Right cardiac atrium (tissue), 5 donors: ENCODE measurements at regions not wholly inside any gene's neighbourhood (a gene's known extent, or its start where the extent isn't known, plus 50 kb on each side); places are given as distances from the start of the nearest gene placed in this dataset.

Experiments used
- ATAC-seq, 2 donors: fragments of 200-7000 bp; cut with Tn5 transposase; one replicate each; pipeline versions ENCODE4 v1.8.0 to v1.9.1; 2020; ENCODE audit warnings: moderate library complexity in 2 of 2, mild to moderate bottlenecking in 1 of 2
- DNase-seq, 3 donors: peaks; one replicate each; pipeline ENCODE4 v3.0.0-alpha.2; 2020
- H3K27ac ChIP-seq: one replicate; pipeline ENCODE4 v1.5.1; 2013; ENCODE audit warnings: mild to moderate bottlenecking, low read length, control low read depth, moderate library complexity
- H3K27me3 ChIP-seq: one replicate; pipeline ENCODE4 v1.6.1; 2013; ENCODE audit not compliant: control insufficient read depth, insufficient read depth
- H3K4me1 ChIP-seq: one replicate; pipeline ENCODE4 v1.6.1; 2013; ENCODE audit warnings: low read length; ENCODE audit not compliant: control insufficient read depth, insufficient read depth
- H3K4me3 ChIP-seq: one replicate; pipeline ENCODE4 v1.5.1; 2013; ENCODE audit warnings: low read length, control low read depth
- H3K9me3 ChIP-seq: one replicate; pipeline ENCODE4 v1.6.1; 2013; ENCODE audit warnings: low read length; ENCODE audit not compliant: control insufficient read depth
- WGBS: extraction: QIAGEN DNeasy Blood & Tissue Kit; methylation state at CpG from one replicate; pipeline ENCODE4 v1.1.7; 2013; 5-methylcytosine and 5-hydroxymethylcytosine counted together
- intact Hi-C, 4 donors: fragments of 100-400 bp; cut with DNase I; formaldehyde crosslinking; loops; one replicate each; pipeline versions ENCODE4 v1.11.0 to v1.14.0; 2022 to 2023
- donor health status: healthy with polysubstance abuse.
- donor health status: DM: no; HTN: yes; CAD: no.
- donor health status: DM: no; HTN: no; CAD: no.
- donor health status: DM: no; HTN: yes; CAD: no; lungs with severe emphysema.
- donor health status: DM: yes; HTN: yes; CAD: no.

- Histone ChIP-seq H3K27me3 (no peaks in the 10 kb centered on the region), H3K4me1 (no peaks in the 10 kb centered on the region), H3K4me3 (no peak overlapping the region), H3K9me3 (no peaks in the 10 kb centered on the region), H3K27ac (no peak overlapping the region)
- intact Hi-C loops: no loop called here
- 25% methylated on average over 1 of the region's 1 CpG for WGBS
- DNase-seq (no peak), ATAC-seq (no peak)
These were observed 51.0 kb upstream of the LHX8 start for GRCh38 chr1:75083223-75083622.

GRCh38 chr1:75083848-75084514 is 50.2 kb upstream of the LHX8 start:
- DNase-seq (no peak), ATAC-seq (no peak)
- Histone ChIP-seq H3K9me3 (no peaks in the 10 kb centered on the region), H3K27ac (no peak overlapping the region), H3K4me1 (no peaks in the 10 kb centered on the region), H3K27me3 (no peaks in the 10 kb centered on the region), H3K4me3 (no peak overlapping the region)
- intact Hi-C loops: no loop called here
- WGBS: 62% methylated on average over 4 of the region's 4 CpGs
